OCI-LY1 (cell line): ENCODE measurements at regions not wholly inside any gene's neighbourhood (a gene's known extent, or its start where the extent isn't known, plus 50 kb on each side); places are given as distances from the start of the nearest gene placed in this dataset.

Experiments
- H2AFZ ChIP-seq: fragments of 200-600 bp; sonication (generic), shearing (Covaris generic); 2 replicates; pipeline ENCODE4 v1.6.0; 2014; ENCODE audit warnings: antibody characterized with exemption, mild to moderate bottlenecking, low read length
- H3F3A ChIP-seq: fragments of 200-600 bp; sonication (generic), shearing (Covaris generic); 2 replicates; pipeline ENCODE4 v1.6.0; 2014; ENCODE audit warnings: mild to moderate bottlenecking, antibody characterized with exemption, low read length, moderate library complexity; ENCODE audit not compliant: insufficient read depth
- H3K27ac ChIP-seq: fragments of 200-600 bp; sonication (generic); 2 replicates; pipeline ENCODE4 v1.5.1; 2014; ENCODE audit warnings: low read length, mixed run types, mild to moderate bottlenecking, low read depth; ENCODE audit not compliant: poor library complexity, severe bottlenecking
- H3K27me3 ChIP-seq: fragments of 200-600 bp; sonication (generic); 2 replicates; pipeline ENCODE4 v1.6.0; 2014; ENCODE audit warnings: antibody characterized with exemption, mild to moderate bottlenecking, low read length, moderate library complexity; ENCODE audit not compliant: insufficient read depth
- H3K36me3 ChIP-seq: fragments of 200-600 bp; sonication (generic); 2 replicates; pipeline ENCODE4 v1.6.1; 2014; ENCODE audit warnings: mild to moderate bottlenecking, antibody characterized with exemption, low read length, moderate library complexity, mixed read lengths; ENCODE audit not compliant: insufficient read depth
- H3K4me1 ChIP-seq: fragments of 200-600 bp; sonication (generic); 2 replicates; pipeline ENCODE4 v1.5.1; 2014; ENCODE audit warnings: mild to moderate bottlenecking, low read length, moderate library complexity; ENCODE audit not compliant: insufficient read depth, severe bottlenecking
- H3K4me2 ChIP-seq: fragments of 200-600 bp; sonication (generic), shearing (Covaris generic); 2 replicates; pipeline ENCODE4 v1.6.1; 2014; ENCODE audit warnings: low read length
- H3K4me3 ChIP-seq: fragments of 200-600 bp; sonication (generic); 2 replicates; pipeline ENCODE4 v1.5.1; 2014; ENCODE audit warnings: low read length, low read depth, mild to moderate bottlenecking, mixed read lengths; ENCODE audit not compliant: poor library complexity, severe bottlenecking
- H3K79me2 ChIP-seq: fragments of 200-600 bp; shearing (Covaris generic); 2 replicates; pipeline ENCODE4 v1.6.1; 2016; ENCODE audit warnings: mixed run types, low read length, mixed read lengths; ENCODE audit not compliant: insufficient read depth
- H3K9ac ChIP-seq: fragments of 200-600 bp; sonication (generic), shearing (Covaris generic); 2 replicates; pipeline ENCODE4 v1.6.1; 2014; ENCODE audit warnings: mild to moderate bottlenecking, low read length, mixed read lengths
- H3K9me2 ChIP-seq: fragments of 200-600 bp; sonication (generic), shearing (Covaris generic); 2 replicates; pipeline ENCODE4 v1.6.1; 2014; ENCODE audit warnings: low read depth, mild to moderate bottlenecking, low read length, mixed read lengths
- H3K9me3 ChIP-seq: fragments of 200-600 bp; shearing (Covaris generic); 2 replicates; pipeline ENCODE4 v1.6.1; 2014; ENCODE audit warnings: low read length, mixed read lengths
- H4K20me1 ChIP-seq: fragments of 200-600 bp; sonication (generic), shearing (Covaris generic); 2 replicates; pipeline ENCODE4 v1.6.0; 2016; ENCODE audit warnings: mild to moderate bottlenecking, low read length; ENCODE audit not compliant: insufficient read depth
- EZH2 ChIP-seq: fragments of 200-600 bp; sonication (generic), shearing (Covaris generic); IDR thresholded peaks from 2 replicates; pipeline ENCODE4 v1.8.0; 2017; ENCODE audit warnings: borderline replicate concordance, mixed run types, mild to moderate bottlenecking, antibody characterized with exemption, low read length, moderate library complexity, mixed read lengths
- TF ChIP-seq, protein P1 (sequence below): fragments of 200-600 bp; sonication (generic), shearing (Covaris generic); IDR thresholded peaks from 2 replicates; pipeline ENCODE4 v1.5.1; 2017; ENCODE audit warnings: mild to moderate bottlenecking, antibody characterized with exemption, low read length, moderate library complexity, mixed read lengths

DNA sequence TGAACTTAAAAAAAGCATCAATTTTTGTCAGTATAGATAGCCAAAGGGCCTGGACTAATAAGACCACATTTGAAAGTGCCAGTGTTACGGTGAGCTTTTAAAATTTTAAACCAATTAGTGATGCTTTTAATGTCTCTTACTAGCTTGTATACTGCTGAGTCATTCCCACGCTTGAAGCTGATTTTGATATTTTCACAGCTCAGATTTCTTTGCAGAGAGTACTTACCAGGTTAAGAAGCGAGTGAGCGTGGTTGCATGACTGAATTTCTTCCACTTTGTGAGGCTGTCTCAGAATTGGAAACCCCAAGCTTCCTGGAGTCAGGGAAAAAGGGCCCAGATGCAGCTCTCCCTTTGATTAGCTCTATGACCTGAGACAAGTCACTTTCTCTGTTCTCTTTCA is 74.5 kb upstream of the NBEA start:
- H3K9ac ChIP-seq = no peak overlapping the region
- no peaks in the 10 kb centered on the region for H4K20me1 ChIP-seq
- no peaks in the 10 kb centered on the region for H3K79me2 ChIP-seq
- no peak overlapping the region for H2AFZ ChIP-seq
- no peaks in the 10 kb centered on the region for H3K9me3 ChIP-seq
- no peaks in the 10 kb centered on the region for H3F3A ChIP-seq
- no peak overlapping the region for H3K27ac ChIP-seq
- H3K27me3 ChIP-seq = no peaks in the 10 kb centered on the region
- TF ChIP-seq EZH2 = no peak
- TF ChIP-seq, protein P1, sequence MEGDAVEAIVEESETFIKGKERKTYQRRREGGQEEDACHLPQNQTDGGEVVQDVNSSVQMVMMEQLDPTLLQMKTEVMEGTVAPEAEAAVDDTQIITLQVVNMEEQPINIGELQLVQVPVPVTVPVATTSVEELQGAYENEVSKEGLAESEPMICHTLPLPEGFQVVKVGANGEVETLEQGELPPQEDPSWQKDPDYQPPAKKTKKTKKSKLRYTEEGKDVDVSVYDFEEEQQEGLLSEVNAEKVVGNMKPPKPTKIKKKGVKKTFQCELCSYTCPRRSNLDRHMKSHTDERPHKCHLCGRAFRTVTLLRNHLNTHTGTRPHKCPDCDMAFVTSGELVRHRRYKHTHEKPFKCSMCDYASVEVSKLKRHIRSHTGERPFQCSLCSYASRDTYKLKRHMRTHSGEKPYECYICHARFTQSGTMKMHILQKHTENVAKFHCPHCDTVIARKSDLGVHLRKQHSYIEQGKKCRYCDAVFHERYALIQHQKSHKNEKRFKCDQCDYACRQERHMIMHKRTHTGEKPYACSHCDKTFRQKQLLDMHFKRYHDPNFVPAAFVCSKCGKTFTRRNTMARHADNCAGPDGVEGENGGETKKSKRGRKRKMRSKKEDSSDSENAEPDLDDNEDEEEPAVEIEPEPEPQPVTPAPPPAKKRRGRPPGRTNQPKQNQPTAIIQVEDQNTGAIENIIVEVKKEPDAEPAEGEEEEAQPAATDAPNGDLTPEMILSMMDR = no peak
- no peak overlapping the region for H3K4me2 ChIP-seq
- H3K36me3 ChIP-seq = no peaks in the 10 kb centered on the region
- H3K9me2 ChIP-seq = no peaks in the 10 kb centered on the region
- H3K4me1 ChIP-seq = no peaks in the 10 kb centered on the region
- no peak overlapping the region for H3K4me3 ChIP-seq

DNA sequence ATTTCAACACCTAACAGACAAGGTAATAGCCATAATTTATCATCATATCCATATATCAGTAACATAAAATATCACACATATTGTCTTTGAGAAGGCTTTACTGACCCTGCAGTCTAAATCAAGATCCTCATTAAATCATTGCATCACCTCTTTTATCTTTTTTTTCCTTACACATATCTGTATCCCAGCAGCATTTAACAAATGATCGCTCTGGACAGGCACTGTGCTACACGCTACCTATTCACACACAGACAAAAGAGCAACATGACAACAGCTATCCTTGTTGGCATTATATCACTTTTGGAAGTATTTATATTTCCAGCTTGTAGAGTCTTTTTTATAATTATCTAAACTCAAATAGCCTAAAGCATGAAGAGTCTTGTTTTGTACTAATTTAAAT is 73.3 kb upstream of the NBEA start:
- TF ChIP-seq, protein P1 = no peak
- no peak for TF ChIP-seq EZH2
- Histone ChIP-seq H3K79me2 (no peaks in the 10 kb centered on the region), H3K9me3 (no peaks in the 10 kb centered on the region), H3K36me3 (no peaks in the 10 kb centered on the region), H2AFZ (no peak overlapping the region), H3K4me2 (no peak overlapping the region), H4K20me1 (no peaks in the 10 kb centered on the region), H3K4me1 (no peaks in the 10 kb centered on the region), H3K27ac (no peak overlapping the region), H3K9me2 (no peaks in the 10 kb centered on the region), H3K9ac (no peak overlapping the region), H3F3A (no peaks in the 10 kb centered on the region), H3K4me3 (no peak overlapping the region), H3K27me3 (no peaks in the 10 kb centered on the region)

DNA sequence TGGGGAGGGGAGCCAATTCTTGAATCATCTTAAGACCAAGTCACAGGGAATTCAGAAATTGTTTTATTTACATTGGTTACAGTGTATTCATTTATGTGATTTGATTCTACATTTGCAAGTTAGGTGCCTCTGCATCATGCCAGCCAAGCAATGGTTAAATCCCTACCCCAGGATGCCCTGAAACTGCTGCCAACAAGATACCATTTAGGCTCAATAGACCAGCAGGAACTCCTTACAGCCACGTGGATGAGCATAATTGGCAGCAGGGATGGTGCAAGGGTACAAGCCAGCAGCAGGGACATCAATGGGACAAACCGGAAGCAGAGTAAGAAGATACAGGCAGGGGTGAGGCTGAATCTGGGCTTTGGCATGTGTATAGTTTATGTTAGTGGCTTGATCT is 72.4 kb upstream of the NBEA start:
- Histone ChIP-seq H3K9me3 (no peaks in the 10 kb centered on the region), H3K27ac (no peak overlapping the region), H3K36me3 (no peaks in the 10 kb centered on the region), H3K79me2 (no peaks in the 10 kb centered on the region), H3K27me3 (no peaks in the 10 kb centered on the region), H3K4me1 (no peaks in the 10 kb centered on the region), H3K4me2 (no peak overlapping the region), H3K9me2 (no peaks in the 10 kb centered on the region), H3F3A (no peaks in the 10 kb centered on the region), H4K20me1 (no peaks in the 10 kb centered on the region), H3K9ac (no peak overlapping the region), H2AFZ (no peak overlapping the region), H3K4me3 (no peak overlapping the region)
- TF ChIP-seq EZH2 = no peak
- TF ChIP-seq, protein P1 = no peak
